ENCODE measurements at regions not wholly inside any gene's neighbourhood (a gene's known extent, or its start where the extent isn't known, plus 50 kb on each side); places are given as distances from the start of the nearest gene placed in this dataset.

- Histone ChIP-seq H3K9me3 (ENCODE audit: control insufficient read depth, insufficient read depth, low read depth, low read length) (no peaks in the 10 kb centered on the region), H3K4me1 (ENCODE audit: control insufficient read depth, insufficient read depth, low read length) (peaks cover 21% of the 10 kb centered on the region), H3K36me3 (ENCODE audit: control insufficient read depth, insufficient read depth, low read length) (peaks cover 7% of the 10 kb centered on the region), H3K4me3 (ENCODE audit: low read depth in 2 of 2, low read length in 2 of 2) (no peak overlapping the region), H3K27ac (ENCODE audit: low read length) (peak overlapping the region; percentile 98), H3K27me3 (ENCODE audit: control insufficient read depth, insufficient read depth, low read length) (no peaks in the 10 kb centered on the region)
- no peak for TF ChIP-seq SIN3A (IDR thresholded peaks at IDR 0.05; ENCODE audit: borderline replicate concordance, insufficient read depth, low read depth, low read length)
- no peak for TF ChIP-seq TCF7L2 (IDR thresholded peaks at IDR 0.05; ENCODE audit: low read depth, low read length)
- TF ChIP-seq POLR2AphosphoS5 (IDR thresholded peaks at IDR 0.05; ENCODE audit: low read depth, low read length), result no peak
- TF ChIP-seq, protein P1, sequence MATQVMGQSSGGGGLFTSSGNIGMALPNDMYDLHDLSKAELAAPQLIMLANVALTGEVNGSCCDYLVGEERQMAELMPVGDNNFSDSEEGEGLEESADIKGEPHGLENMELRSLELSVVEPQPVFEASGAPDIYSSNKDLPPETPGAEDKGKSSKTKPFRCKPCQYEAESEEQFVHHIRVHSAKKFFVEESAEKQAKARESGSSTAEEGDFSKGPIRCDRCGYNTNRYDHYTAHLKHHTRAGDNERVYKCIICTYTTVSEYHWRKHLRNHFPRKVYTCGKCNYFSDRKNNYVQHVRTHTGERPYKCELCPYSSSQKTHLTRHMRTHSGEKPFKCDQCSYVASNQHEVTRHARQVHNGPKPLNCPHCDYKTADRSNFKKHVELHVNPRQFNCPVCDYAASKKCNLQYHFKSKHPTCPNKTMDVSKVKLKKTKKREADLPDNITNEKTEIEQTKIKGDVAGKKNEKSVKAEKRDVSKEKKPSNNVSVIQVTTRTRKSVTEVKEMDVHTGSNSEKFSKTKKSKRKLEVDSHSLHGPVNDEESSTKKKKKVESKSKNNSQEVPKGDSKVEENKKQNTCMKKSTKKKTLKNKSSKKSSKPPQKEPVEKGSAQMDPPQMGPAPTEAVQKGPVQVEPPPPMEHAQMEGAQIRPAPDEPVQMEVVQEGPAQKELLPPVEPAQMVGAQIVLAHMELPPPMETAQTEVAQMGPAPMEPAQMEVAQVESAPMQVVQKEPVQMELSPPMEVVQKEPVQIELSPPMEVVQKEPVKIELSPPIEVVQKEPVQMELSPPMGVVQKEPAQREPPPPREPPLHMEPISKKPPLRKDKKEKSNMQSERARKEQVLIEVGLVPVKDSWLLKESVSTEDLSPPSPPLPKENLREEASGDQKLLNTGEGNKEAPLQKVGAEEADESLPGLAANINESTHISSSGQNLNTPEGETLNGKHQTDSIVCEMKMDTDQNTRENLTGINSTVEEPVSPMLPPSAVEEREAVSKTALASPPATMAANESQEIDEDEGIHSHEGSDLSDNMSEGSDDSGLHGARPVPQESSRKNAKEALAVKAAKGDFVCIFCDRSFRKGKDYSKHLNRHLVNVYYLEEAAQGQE (IDR thresholded peaks at IDR 0.05; ENCODE audit: insufficient read depth in 1 of 2, low read depth in 2 of 2, low read length in 1 of 2), result no peak
- TF ChIP-seq, protein P2, sequence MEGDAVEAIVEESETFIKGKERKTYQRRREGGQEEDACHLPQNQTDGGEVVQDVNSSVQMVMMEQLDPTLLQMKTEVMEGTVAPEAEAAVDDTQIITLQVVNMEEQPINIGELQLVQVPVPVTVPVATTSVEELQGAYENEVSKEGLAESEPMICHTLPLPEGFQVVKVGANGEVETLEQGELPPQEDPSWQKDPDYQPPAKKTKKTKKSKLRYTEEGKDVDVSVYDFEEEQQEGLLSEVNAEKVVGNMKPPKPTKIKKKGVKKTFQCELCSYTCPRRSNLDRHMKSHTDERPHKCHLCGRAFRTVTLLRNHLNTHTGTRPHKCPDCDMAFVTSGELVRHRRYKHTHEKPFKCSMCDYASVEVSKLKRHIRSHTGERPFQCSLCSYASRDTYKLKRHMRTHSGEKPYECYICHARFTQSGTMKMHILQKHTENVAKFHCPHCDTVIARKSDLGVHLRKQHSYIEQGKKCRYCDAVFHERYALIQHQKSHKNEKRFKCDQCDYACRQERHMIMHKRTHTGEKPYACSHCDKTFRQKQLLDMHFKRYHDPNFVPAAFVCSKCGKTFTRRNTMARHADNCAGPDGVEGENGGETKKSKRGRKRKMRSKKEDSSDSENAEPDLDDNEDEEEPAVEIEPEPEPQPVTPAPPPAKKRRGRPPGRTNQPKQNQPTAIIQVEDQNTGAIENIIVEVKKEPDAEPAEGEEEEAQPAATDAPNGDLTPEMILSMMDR (IDR thresholded peaks at IDR 0.05), result no peak
- ATAC-seq, result no peak
- no peak for DNase-seq (ENCODE audit: low read depth, low spot score)
- ChIA-PET POLR2A (no interaction called here), CTCF (no interaction called here)
- no TSS peak for BruUV-seq (replicated peaks)
- in situ Hi-C loops (cut with HindIII; ENCODE audit: low pct_unique_long_range_greater_than_20kb, low sequenced_read_pairs) (no loop called here), intact Hi-C loops (cut with micrococcal nuclease; ENCODE audit: unreplicated experiment) (no loop called here)
Measured at GRCh38 chr6:27136978-27137814, 110.3 kb upstream of the PRSS16 start.

- ChIA-PET POLR2A (no interaction called here), CTCF (interaction anchor here (0.6 kb wide), 1 partner anchor 19 kb away, joined by 5 read pairs; no protein-coding TSS in a partner anchor)
- TF ChIP-seq TCF7L2 (IDR thresholded peaks at IDR 0.05; ENCODE audit: low read depth, low read length) (no peak), SIN3A (IDR thresholded peaks at IDR 0.05; ENCODE audit: borderline replicate concordance, insufficient read depth, low read depth, low read length) (no peak), POLR2AphosphoS5 (IDR thresholded peaks at IDR 0.05; ENCODE audit: low read depth, low read length) (no peak)
- TF ChIP-seq, protein P2 (IDR thresholded peaks at IDR 0.05), result no peak
- TF ChIP-seq, protein P1 (IDR thresholded peaks at IDR 0.05; ENCODE audit: insufficient read depth in 1 of 2, low read depth in 2 of 2, low read length in 1 of 2), result no peak
- Histone ChIP-seq H3K27ac (ENCODE audit: low read length) (peak overlapping the region; percentile 67), H3K4me1 (ENCODE audit: control insufficient read depth, insufficient read depth, low read length) (peaks cover 24% of the 10 kb centered on the region), H3K36me3 (ENCODE audit: control insufficient read depth, insufficient read depth, low read length) (peaks cover 7% of the 10 kb centered on the region), H3K9me3 (ENCODE audit: control insufficient read depth, insufficient read depth, low read depth, low read length) (no peaks in the 10 kb centered on the region), H3K27me3 (ENCODE audit: control insufficient read depth, insufficient read depth, low read length) (no peaks in the 10 kb centered on the region), H3K4me3 (ENCODE audit: low read depth in 2 of 2, low read length in 2 of 2) (no peak overlapping the region)
- BruUV-seq (replicated peaks), result no TSS peak
- in situ Hi-C loops (cut with HindIII; ENCODE audit: low pct_unique_long_range_greater_than_20kb, low sequenced_read_pairs) (no loop called here), intact Hi-C loops (cut with micrococcal nuclease; ENCODE audit: unreplicated experiment) (no loop called here)
- ATAC-seq (no peak), DNase-seq (ENCODE audit: low read depth, low spot score) (no peak)
Measured at GRCh38 chr6:27138406-27138805, 109.1 kb upstream of the PRSS16 start.

Measured in Panc1 (cell line).